ENCODE measurements at regions not wholly inside any gene's neighbourhood (a gene's known extent, or its start where the extent isn't known, plus 50 kb on each side); places are given as distances from the start of the nearest gene placed in this dataset.

GRCh38 chr14:26773906-26774593 lies 176.2 kb upstream of the NOVA1 start:
- DNase-seq, result no peak

DNA sequence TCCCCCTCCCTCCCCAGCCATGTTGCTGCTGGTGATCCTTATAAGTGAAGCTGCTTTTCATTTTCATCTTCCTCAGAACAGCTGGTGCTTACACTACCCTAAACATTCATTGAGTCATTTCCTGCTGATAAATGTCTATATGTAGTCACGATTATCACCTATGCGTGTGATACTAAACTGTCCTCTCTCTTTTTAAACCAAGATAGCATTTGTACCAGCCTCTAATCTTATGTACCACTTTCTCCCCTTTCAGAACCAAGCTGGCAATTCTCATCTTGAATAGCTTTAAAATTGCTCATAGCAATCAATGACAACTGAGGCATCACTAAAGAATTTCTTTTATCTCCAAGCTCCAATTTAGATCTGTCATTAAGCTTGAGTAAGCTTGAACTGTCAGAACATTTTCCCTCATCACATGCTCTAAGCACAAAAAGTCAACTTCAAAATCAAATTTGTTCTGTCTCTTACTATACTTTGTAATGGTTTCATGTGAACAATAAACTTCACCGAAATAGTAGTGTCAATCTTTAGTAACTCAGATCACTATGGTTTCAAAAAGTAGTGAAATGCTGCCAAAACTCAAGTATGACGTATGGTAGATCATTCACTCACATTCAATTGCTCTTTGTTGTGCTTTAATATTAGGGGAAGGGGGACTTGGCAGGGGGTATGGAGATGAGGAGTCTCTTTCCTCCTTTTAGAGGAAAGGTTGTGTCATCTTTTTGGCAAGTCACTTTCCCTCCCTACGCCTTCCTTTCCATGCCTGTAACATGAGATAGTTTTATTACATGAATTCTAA lies 178.1 kb upstream of the NOVA1 start:
- peak; percentile 61 for DNase-seq

GRCh38 chr14:26791117-26791806 lies 193.4 kb upstream of the NOVA1 start:
- no peak for DNase-seq

DNA sequence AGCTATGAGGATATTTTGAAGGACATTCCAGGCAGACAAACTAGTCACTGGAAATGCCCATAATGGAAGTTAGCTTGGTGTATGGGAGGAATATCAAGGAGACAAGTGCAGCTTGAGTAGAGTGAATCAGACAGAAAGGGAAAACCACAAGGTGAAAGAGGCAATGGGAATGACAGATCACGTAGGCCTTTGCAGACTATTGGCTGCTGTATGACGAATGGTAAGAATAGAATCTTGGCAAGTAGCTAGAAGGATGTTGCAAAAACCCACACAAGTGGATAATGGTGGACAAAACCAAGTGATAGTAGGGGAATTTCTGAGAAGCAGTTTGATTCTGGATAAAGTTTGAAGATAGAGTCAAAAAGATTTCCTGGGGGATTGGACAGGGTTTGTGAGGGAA lies 196.9 kb upstream of the NOVA1 start:
- no peak for DNase-seq

DNA sequence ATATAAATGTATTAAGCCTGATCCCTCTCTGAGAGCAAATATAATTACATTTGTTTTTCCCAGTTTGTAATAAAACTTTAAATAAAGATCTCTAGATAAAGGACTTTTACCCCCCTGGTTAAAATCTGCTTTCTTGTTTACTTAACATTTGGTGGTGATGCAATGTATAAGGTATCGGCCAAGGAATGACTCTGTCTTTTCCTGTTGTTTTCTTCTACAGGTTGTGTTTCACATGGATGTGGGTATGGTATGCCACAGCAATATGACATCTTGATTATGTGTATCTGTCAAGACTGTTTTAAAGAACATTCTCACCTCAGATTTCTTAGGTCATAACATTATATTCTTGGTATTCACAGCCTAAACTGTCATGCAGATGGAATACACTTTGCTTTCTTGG lies 210.6 kb upstream of the NOVA1 start:
- no peak for DNase-seq

GRCh38 chr14:26810631-26811030 lies 212.8 kb upstream of the NOVA1 start:
- no peak for DNase-seq

GRCh38 chr14:26811756-26812305 lies 214.0 kb upstream of the NOVA1 start:
- no peak for DNase-seq

DNA sequence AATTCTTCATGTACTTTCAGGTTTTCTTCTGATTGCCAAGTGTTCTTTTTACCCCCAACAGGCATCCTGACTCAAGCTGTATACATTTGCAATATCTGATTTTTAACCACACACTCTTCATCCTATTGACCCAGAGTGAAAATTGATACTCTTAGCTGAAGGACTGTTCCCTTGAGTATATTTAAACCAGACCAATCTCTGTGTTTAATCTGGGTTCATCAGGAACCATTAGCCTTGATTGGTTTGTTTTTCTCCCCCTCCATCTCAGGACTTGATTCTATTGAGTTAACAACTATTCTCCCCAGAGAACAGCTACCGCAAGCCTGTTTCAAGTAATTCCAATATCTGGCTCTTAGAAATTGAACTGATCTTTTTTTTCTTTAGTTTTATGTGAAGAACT lies 222.3 kb upstream of the NOVA1 start:
- DNase-seq, result peak; percentile 9

DNA sequence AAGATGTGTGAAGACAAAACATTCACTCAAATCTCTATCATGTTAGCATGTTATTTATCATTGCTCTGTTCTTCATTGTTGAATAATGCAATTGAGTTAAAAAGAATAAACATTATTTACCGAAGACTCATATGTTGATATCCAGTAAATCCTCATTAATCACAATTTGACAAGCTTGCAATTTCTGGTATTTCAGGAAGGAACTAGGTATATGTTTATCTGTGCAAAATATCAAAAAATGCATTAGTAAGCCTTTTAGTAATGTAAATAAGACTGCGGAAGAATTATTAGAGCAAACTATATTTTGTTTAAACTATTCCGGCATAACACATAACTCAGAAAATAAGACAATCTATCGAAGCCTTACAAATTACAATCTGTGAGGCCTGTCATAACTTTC lies 222.7 kb upstream of the NOVA1 start:
- no peak for DNase-seq

DNA sequence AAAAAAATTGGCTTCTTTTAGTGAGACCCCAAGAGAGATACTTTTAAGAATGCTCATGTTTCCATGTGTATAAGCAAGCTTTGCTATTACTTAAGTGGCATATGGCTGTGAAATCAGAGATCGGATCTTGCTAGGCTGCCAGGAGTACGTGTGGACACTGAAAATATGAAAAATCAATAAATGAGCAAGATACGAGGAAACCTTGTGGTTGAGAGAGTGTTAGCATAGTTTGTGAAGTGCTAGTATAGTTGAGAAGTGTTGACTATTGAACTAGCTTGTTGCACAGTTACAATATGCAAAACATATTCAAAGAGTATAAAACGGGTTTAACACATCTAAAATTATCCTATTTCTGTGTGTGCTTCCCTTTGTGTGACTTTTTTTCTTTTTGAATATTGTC lies 230.9 kb upstream of the NOVA1 start:
- no peak for DNase-seq

GRCh38 chr14:26833621-26834176 lies 235.9 kb upstream of the NOVA1 start:
- DNase-seq, result no peak

DNA sequence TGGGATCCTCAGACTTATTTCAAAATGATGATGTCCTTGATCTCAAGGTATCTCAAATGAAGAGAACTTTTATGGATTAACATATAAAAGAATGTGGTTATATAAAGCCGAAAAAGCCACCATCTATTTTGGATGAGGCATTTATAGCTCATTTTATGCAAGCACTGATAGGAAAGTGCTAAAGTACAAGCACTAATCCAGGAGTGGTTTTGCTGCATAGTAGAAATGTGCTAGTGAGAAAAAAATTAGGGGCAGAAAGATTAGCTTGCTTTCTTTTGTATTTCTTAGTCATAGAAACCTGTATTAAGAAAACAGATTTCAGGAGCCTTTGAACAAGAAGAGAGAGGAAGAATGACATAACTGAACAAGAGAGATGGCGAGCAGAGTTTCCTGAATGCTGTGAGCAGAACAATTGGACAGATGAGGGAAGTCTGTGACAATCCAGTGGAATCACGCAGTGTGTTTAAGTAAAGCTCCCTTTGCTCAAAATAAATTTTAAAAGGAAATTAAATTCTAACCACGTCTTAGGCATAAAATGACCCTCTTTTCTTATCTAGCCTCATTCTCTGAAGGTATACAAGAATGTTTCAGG lies 238.2 kb upstream of the NOVA1 start:
- no peak for DNase-seq

- no peak for DNase-seq
Observed at GRCh38 chr14:26839481-26839880, 241.6 kb upstream of the NOVA1 start.

DNA sequence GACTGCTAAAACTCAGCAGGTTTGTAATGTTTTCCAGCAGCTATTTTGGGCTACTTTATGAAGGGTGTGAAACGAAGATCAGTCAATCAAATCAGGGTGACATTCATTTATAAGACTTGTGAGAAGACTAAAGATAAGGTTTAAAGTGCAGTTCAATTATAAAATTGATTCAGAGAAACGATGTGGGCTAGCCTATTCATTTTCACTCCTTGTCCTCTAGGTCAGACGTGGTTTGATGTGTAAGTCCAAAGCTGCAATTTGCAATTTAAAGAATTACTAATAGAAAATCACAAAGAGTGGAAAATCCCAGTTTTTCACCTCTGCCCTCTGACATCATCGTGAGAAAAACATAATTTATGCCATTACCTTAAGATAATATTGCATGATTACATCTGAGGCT lies 243.5 kb upstream of the NOVA1 start:
- DNase-seq, result no peak

DNA sequence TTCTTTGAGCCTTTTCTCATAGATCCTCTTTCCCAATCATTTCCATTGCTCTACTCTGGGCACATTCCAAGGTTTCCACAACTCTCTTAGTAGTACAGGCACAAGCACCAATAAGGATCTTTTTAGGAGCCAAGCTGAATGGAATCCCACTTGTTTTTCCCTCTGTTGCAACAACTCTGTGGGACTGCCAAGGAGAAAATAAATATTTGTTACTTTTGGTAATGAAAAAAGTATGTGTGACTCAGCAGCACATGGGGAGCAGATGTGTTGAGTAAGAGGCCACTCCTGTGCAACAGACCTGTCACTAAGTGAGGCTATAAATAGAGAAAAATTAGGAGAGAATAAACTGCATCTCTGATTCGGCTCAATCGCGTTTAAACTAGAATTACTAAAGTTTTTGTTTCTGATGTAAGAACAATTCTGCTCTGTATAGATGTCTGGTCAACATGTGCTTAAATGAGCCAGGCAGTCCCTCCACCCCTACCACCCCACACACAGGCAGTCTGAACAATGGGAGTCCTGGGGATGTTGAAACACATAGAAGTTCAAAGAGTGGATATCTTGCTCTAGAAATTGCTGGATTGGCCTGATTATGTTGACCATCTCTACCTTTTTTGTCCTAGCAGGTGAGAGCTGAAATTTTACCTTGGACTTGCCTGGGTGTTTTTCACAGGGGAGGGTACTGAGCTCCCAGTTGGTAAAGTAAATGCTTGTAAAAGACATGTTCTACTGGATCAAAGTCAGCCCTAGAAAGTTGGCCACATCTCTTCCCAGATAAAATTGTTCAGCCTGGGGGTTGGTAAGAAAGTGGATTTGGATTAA lies 244.3 kb upstream of the NOVA1 start:
- peak; percentile 51 for DNase-seq

- no peak for DNase-seq
Observed at GRCh38 chr14:26845151-26845818, 247.5 kb upstream of the NOVA1 start.

DNA sequence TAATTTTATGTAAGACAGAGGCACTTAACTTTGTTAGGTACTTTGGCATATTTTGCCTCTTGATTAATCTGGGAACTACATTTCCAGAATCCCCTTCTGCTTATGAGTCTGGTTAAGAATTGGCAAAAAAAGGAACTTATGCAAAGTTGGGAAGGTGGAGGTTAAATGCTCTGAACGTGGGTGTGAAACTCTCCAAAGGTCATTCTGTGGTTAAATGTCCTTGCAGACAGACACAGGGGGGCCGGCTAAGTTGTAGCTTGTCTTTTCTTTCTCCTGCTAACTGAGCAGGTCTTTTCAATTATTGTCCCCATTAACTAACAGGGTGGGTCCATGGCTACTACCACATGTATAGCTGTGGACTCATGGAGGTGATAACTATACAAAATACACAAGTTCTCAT lies 248.6 kb upstream of the NOVA1 start:
- no peak for DNase-seq

- DNase-seq, result no peak
Observed at GRCh38 chr14:26849514-26849913, 251.7 kb upstream of the NOVA1 start.

DNA sequence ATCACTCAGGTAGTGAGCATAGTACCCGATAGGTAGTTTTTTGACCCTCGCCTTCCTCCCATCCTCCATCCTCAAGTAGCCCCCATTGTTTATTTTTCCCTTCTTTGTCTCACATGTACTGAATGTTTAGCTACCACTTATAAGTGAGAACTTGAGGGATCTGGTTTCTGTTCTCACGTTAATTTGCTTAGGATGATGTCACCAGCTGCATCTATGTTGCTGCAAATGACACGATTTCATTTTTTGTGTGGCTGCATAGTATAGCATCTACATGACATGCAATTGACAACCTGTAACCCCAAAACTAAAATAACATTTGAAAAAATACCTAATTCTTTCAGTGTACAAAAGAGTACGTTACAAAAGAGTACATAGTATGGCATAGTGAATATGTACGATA lies 254.0 kb upstream of the NOVA1 start:
- DNase-seq, result no peak

DNA sequence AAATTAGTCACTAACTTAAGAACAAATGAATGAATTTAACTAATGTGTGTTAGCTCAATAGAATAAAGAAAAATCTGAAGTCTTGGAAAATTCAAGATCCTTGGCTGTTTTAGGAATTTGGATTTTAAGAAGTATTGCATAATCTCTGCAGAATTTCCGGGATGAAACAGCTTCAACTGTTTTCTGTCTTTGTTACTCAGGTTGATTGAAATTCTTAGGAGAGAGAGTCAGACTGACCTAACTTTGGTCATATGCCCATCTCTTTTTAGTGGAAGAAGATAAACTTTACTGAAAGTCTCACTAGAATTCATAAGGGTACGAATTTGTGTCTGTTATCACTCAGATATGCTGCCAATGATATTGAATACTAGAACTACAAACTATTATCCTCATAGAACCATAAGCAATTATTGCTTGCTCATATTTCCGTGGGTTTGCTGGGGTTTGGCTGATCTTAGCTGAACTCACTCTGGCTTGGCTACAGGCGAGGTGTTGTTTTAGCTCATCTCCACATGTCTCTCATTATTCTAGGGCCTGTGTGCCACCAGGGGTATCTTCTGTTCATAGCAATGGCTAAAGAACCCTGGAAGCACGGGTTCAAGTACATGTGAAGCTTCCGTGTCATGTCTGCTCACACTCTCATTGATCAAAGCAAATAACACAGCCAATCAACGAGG lies 257.4 kb upstream of the NOVA1 start:
- peak; percentile 33 for DNase-seq

All from eye (tissue), 1 donor.